ENCODE measurements at regions not wholly inside any gene's neighbourhood (a gene's known extent, or its start where the extent isn't known, plus 50 kb on each side); places are given as distances from the start of the nearest gene placed in this dataset.

DNA sequence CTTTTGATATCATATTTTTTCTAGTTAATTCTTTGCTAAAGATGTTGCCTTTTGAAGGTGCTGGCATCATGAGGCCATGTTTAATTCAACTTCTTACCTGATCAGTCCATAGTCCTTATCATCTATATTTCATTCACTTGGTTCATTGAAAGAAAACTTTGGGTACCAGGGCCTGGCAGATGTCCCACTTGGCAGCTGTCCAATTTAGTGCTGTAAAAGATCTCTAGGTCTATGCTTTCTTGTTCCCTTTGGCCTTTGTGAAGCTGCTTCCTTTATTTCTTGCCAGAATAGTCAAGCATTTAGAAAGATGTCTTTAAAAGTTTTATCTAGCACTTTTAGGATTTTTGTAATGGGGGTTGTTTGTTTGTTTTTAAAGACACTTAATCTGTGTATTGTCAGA lies 61.7 kb upstream of the EYA4 start:
- peak in 1 of 56 donors; percentile 4 for DNase-seq

DNA sequence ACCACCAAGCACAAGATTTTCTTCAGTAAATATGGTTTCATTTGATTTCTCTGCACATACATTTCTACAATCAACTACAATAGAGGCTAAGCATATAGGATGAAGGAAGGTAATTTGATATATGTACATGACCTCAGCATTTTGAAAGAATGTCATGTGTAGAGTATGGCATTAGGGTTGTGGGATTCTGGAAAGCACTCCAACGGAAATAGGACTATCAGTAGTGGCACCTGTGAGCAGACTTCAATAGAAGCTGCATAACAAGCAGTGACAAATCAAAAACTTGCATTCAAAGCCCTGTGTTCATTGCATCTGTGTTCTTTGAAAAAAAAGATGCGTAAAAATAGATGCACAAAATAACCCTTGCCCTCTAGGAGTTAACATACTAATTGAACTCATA lies 57.5 kb upstream of the EYA4 start:
- no peak for DNase-seq

DNA sequence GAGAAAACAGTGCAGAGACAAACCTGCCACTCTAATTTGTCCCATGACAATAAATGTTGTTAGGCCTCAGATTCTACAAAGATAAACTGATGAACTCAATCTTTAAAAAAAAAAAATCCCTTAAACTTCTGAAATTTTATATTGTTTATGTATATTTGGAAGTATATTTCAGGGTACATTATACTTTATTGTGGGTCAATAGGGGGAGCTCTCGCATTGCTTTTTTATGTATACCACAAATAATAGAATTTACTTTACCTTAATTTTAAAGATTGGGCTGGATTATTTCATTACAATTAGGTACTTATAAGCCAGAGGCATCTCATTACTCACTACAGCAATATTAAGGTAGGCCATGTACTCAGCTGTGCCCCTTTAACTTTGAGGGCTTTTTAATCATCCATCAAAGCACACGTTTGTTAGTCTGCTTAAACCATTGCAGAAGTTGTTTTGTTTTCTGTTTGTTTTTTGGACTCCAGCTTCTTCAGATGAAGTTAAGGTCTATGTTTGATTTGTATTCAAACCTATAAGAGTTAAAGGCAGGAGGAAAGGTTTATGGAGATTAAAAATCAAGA lies 56.3 kb upstream of the EYA4 start:
- no peak for DNase-seq

DNA sequence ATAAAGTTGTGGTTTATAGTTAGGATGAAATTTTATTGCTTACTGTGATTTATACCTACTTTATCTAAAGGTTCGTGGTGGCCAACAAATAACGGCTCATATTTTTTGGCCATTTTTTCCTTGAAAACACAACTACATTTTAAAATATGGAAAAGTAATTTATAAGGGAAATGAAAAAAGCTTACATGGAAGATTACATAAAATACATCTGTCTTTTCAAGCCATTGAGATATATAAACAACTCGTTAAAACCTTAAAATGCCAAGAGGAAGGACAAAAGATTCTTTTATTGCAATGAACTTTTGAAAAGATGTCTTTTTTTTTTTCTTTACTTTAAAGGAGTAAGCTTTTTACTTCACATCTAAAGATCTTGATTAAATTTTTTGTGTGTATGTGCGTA lies 55.4 kb upstream of the EYA4 start:
- no peak for DNase-seq

DNA sequence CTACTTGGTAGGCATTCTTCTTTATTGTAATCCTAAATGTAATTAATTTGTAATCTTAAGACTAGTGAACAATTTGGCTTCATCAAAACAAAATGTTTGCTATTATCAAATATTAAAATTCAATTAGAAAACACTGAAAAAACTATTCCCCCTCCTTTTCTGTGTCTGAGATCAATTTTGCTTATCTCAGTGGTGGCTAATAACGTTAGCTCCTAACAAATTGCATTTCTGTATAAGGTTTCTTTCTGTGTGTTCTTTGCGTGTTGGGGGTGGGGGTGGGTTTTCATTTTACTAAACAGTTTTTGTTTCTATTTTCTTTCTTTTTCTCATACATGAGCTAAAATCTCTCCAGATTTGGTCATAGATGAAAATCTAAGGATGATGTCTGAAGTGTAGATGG lies 54.0 kb upstream of the EYA4 start:
- DNase-seq: no peak

DNA sequence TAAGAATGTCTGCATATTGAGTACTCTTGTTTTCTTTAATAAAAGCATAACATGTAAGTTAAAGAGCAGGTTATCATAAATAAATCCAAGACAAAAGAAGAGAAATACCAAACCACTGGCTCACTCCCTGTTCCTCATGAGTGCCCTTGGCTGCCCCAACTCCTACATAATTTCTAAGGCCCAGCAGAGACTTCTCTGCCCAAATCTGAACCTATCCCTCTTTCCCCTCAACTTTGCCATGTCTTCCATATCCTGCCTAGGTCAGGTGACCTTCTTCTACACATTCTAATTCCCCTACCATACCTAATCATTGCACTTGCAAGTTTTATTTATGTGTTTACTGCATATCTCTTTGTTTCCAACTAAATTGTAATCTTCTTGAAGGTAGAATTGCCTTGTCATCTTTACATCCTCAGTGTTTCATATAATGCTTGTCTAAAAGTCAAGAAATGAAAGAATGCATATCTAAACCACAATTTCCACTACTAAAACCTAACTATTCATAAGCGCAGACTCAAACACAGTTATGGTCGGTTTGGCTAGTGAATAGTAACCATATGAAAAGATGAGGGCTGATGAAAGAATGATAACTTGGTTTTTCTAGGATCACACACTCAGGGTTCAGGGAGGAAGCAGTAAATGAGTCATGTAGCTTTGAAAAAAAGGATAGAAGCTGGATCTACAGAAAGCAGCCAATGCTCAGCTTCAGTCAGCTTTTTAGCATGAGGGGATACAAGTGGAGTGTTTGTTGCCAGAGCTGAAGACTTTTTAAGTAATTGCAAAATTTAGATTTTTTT lies 53.3 kb upstream of the EYA4 start:
- DNase-seq: no peak

DNA sequence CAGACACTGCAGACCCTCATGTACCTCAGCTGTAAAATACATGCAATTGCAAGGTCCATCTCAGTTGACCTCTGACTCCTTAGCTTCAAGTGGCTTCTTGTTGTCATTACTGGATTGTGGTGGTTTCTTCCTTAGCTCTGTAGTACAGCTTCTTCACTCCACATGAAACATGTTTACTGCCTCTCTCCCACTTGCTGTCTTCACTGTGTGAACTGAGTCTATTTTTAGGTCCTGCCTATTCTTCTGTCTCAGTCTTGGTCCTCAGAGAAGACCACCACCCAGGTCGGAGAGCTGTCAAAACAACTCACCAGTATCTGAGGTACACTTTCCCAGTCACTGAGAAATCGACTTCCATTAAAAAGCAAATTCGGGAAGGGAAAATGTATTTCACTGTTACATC lies 50.2 kb upstream of the EYA4 start:
- DNase-seq: no peak

DNA sequence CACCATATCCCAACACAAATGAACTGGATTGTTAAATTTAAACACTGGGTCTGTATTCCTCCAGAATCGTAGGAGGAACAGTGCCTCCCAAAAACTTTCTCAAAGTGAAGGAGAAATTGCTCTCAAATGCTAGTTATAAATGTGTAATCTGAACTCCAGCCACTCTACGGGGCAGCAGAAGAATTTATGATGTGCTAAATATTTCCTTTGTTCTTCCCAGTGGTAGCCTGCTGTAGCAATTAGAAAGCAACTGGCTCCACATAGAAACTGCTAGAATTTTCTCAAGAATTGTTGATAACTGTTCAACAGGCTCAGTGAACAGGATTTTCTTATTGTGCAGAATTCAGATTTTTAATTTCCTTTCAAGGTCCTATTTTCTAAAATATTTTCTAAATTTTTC lies 49.8 kb upstream of the EYA4 start:
- no peak for DNase-seq
